Fibroblast of lung (primary cell): ENCODE measurements at regions not wholly inside any gene's neighbourhood (a gene's known extent, or its start where the extent isn't known, plus 50 kb on each side); places are given as distances from the start of the nearest gene placed in this dataset.

ENCODE experiments used
- DNase-seq, 2 donors: peaks; one replicate each; pipeline versions ENCODE4 v3.0.0 to v3.0.0-alpha.2; 2010; ENCODE audit warnings: low read depth in 2 of 2
- H2AFZ ChIP-seq: 2 replicates; pipeline ENCODE4 v1.5.1; 2012; ENCODE audit warnings: low read length, control low read depth, inconsistent platforms
- H3K27ac ChIP-seq: 2 replicates; pipeline ENCODE4 v1.5.1; 2011; ENCODE audit warnings: low read length, control low read depth; ENCODE audit not compliant: insufficient read depth
- H3K27me3 ChIP-seq: 2 replicates; pipeline ENCODE4 v1.5.1; 2011; ENCODE audit warnings: mild to moderate bottlenecking, low read length; ENCODE audit not compliant: control insufficient read depth, insufficient read depth
- H3K36me3 ChIP-seq: 2 replicates; pipeline ENCODE4 v1.5.1; 2011; ENCODE audit warnings: low read length; ENCODE audit not compliant: control insufficient read depth, insufficient read depth
- H3K4me1 ChIP-seq: 2 replicates; pipeline ENCODE4 v1.5.1; 2011; ENCODE audit warnings: low read length; ENCODE audit not compliant: control insufficient read depth, insufficient read depth; ENCODE audit errors: extremely low read depth
- H3K4me2 ChIP-seq: 2 replicates; pipeline ENCODE4 v1.5.1; 2011; ENCODE audit warnings: low read length, control low read depth; ENCODE audit not compliant: insufficient read depth; ENCODE audit errors: extremely low read depth
- H3K4me3 ChIP-seq, 4 experiments: fragments of 200-600 bp in 1 of 4; sonication (generic) in 1 of 4; replicated peaks in 1 of 4; 2 replicates each; pipeline ENCODE4 v1.5.1; 2011 to 2016; ENCODE audit warnings: low read length in 4 of 4, low read depth in 3 of 4, mild to moderate bottlenecking in 3 of 4, control low read depth in 2 of 4, inconsistent platforms in 1 of 4, mixed read lengths in 1 of 4; ENCODE audit not compliant: insufficient read depth in 1 of 4; ENCODE audit errors: control extremely low read depth in 1 of 4
- H3K79me2 ChIP-seq: 2 replicates; pipeline ENCODE4 v1.5.1; 2012; ENCODE audit warnings: mild to moderate bottlenecking, low read length, inconsistent platforms; ENCODE audit not compliant: control insufficient read depth, insufficient read depth
- H3K9ac ChIP-seq: 2 replicates; pipeline ENCODE4 v1.5.1; 2011; ENCODE audit warnings: mild to moderate bottlenecking, low read length, control low read depth; ENCODE audit not compliant: insufficient read depth
- H3K9me3 ChIP-seq: 2 replicates; pipeline ENCODE4 v1.5.1; 2012; ENCODE audit warnings: low read depth, low read length; ENCODE audit not compliant: control insufficient read depth, insufficient read depth
- H4K20me1 ChIP-seq: 2 replicates; pipeline ENCODE4 v1.5.1; 2011; ENCODE audit warnings: low read length; ENCODE audit not compliant: control insufficient read depth, insufficient read depth; ENCODE audit errors: extremely low read depth
- EZH2 ChIP-seq: IDR thresholded peaks from 2 replicates; pipeline ENCODE4 v1.5.1; 2012; ENCODE audit warnings: low read length, control low read depth, mild to moderate bottlenecking; ENCODE audit errors: missing control alignments
- TF ChIP-seq, protein P1 (sequence below), 2 donors: IDR thresholded peaks in 1 of 2; conservative IDR thresholded peaks in 1 of 2; 1 replicate in 1 of 2; 2 replicates in 1 of 2; pipeline ENCODE4 v1.5.1; 2011 to 2012; ENCODE audit warnings: low read length in 2 of 2, control low read depth in 1 of 2, inconsistent platforms in 1 of 2, low read depth in 1 of 2, mild to moderate bottlenecking in 1 of 2

- H3K27ac ChIP-seq: no peak overlapping the region
- no peaks in the 10 kb centered on the region for H3K36me3 ChIP-seq
- H3K4me3 ChIP-seq: no peak overlapping the region
- no peak overlapping the region for H2AFZ ChIP-seq
- no peaks in the 10 kb centered on the region for H3K4me1 ChIP-seq
- no peak for DNase-seq
- no peak overlapping the region for H3K4me2 ChIP-seq
- no peaks in the 10 kb centered on the region for H3K9me3 ChIP-seq
- TF ChIP-seq, protein P1, sequence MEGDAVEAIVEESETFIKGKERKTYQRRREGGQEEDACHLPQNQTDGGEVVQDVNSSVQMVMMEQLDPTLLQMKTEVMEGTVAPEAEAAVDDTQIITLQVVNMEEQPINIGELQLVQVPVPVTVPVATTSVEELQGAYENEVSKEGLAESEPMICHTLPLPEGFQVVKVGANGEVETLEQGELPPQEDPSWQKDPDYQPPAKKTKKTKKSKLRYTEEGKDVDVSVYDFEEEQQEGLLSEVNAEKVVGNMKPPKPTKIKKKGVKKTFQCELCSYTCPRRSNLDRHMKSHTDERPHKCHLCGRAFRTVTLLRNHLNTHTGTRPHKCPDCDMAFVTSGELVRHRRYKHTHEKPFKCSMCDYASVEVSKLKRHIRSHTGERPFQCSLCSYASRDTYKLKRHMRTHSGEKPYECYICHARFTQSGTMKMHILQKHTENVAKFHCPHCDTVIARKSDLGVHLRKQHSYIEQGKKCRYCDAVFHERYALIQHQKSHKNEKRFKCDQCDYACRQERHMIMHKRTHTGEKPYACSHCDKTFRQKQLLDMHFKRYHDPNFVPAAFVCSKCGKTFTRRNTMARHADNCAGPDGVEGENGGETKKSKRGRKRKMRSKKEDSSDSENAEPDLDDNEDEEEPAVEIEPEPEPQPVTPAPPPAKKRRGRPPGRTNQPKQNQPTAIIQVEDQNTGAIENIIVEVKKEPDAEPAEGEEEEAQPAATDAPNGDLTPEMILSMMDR (conservative IDR thresholded peaks at IDR 0.05 in 1 of 2, IDR thresholded peaks at IDR 0.05 in 1 of 2; ENCODE audit: low read depth in 1 of 2, low read length in 2 of 2): no peak
- no peak for TF ChIP-seq EZH2
- no peaks in the 10 kb centered on the region for H3K79me2 ChIP-seq
- H4K20me1 ChIP-seq: no peaks in the 10 kb centered on the region
- H3K27me3 ChIP-seq: no peaks in the 10 kb centered on the region
- H3K9ac ChIP-seq: no peak overlapping the region
Measured at GRCh38 chr6:55009131-55009530, 162.6 kb downstream of the FAM83B start.

GRCh38 chr6:55011034-55011433, 163.3 kb upstream of the HCRTR2 start:
- H4K20me1 ChIP-seq: no peaks in the 10 kb centered on the region
- H3K36me3 ChIP-seq: no peaks in the 10 kb centered on the region
- H3K4me1 ChIP-seq: no peaks in the 10 kb centered on the region
- H3K79me2 ChIP-seq: no peaks in the 10 kb centered on the region
- no peak overlapping the region for H3K4me2 ChIP-seq
- no peak overlapping the region for H3K4me3 ChIP-seq
- DNase-seq: no peak
- no peak overlapping the region for H3K27ac ChIP-seq
- TF ChIP-seq, protein P1 (conservative IDR thresholded peaks at IDR 0.05 in 1 of 2, IDR thresholded peaks at IDR 0.05 in 1 of 2; ENCODE audit: low read depth in 1 of 2, low read length in 2 of 2): no peak
- no peak for TF ChIP-seq EZH2
- no peak overlapping the region for H2AFZ ChIP-seq
- H3K9me3 ChIP-seq: no peaks in the 10 kb centered on the region
- H3K27me3 ChIP-seq: no peaks in the 10 kb centered on the region
- no peak overlapping the region for H3K9ac ChIP-seq

DNA sequence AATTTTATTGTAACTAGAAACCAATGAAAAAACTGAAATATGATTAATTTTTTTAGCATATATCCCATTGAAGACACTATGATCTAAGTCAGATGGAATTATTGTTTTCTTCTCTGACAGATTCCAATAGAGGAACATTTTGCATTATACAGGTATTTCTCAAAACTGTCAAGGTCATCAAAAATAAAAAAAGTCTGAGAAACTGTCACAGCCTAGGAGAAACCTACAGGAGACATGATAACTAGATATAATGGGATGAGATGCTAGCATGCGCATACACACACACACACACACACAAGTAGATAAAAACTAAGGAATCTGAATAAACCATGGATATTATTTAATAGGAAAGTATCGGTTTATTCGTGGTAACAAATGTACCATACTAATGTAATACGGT, 161.9 kb upstream of the HCRTR2 start:
- Histone ChIP-seq H3K4me1 (no peaks in the 10 kb centered on the region), H3K27ac (no peak overlapping the region), H3K4me3 (no peak overlapping the region), H3K36me3 (no peaks in the 10 kb centered on the region), H2AFZ (no peak overlapping the region), H3K9me3 (no peaks in the 10 kb centered on the region), H3K4me2 (no peak overlapping the region), H3K79me2 (no peaks in the 10 kb centered on the region), H3K9ac (no peak overlapping the region), H3K27me3 (no peaks in the 10 kb centered on the region), H4K20me1 (no peaks in the 10 kb centered on the region)
- TF ChIP-seq, protein P1 (conservative IDR thresholded peaks at IDR 0.05 in 1 of 2, IDR thresholded peaks at IDR 0.05 in 1 of 2; ENCODE audit: low read depth in 1 of 2, low read length in 2 of 2): no peak
- no peak for TF ChIP-seq EZH2
- DNase-seq: no peak
